A549 (cell line): ENCODE measurements at regions not wholly inside any gene's neighbourhood (a gene's known extent, or its start where the extent isn't known, plus 50 kb on each side); places are given as distances from the start of the nearest gene placed in this dataset.

Source experiments
- CEBPB ChIP-seq, 2 experiments: fragments of >200 bp in 1 of 2; sonication (Bioruptor Twin) in 1 of 2; formaldehyde crosslinking in 1 of 2; IDR thresholded peaks; 2 replicates each; pipeline ENCODE4 v1.6.1; 2012 to 2016
- CTCF ChIP-seq: fragments of >200 bp; sonication (Bioruptor Twin); formaldehyde crosslinking; IDR thresholded peaks from 3 replicates; pipeline ENCODE4 v1.5.1; 2016
- EP300 ChIP-seq, 2 experiments: fragments of >200 bp; sonication (Bioruptor Twin); formaldehyde crosslinking; IDR thresholded peaks; 2 replicates in 1 of 2; 3 replicates in 1 of 2; pipeline ENCODE4 v1.6.1; 2016 to 2017
- PBX3 ChIP-seq: IDR thresholded peaks from 2 replicates; pipeline ENCODE4 v1.6.1; 2012
- POLR2A ChIP-seq: IDR thresholded peaks from 2 replicates; pipeline ENCODE4 v1.6.1; 2012; ENCODE audit warnings: mild to moderate bottlenecking, low read length
- SMC3 ChIP-seq: fragments of >200 bp; sonication (Bioruptor Twin); formaldehyde crosslinking; IDR thresholded peaks from 3 replicates; pipeline ENCODE4 v1.6.1; 2018; ENCODE audit warnings: inconsistent platforms
- SREBF2 ChIP-seq: fragments of 450-650 bp; IDR thresholded peaks from 2 replicates; pipeline ENCODE4 v1.6.1; 2014; ENCODE audit warnings: mild to moderate bottlenecking, moderate library complexity
- TF ChIP-seq, protein P1 (sequence below): IDR thresholded peaks from 2 replicates; pipeline ENCODE4 v1.6.1; 2012

- TF ChIP-seq EP300 (IDR thresholded peaks at IDR 0.05) (no peak), SMC3 (no peak), POLR2A (no peak), CEBPB (IDR thresholded peaks at IDR 0.05) (no peak), SREBF2 (no peak), PBX3 (no peak), CTCF (no peak)
- TF ChIP-seq, protein P1, sequence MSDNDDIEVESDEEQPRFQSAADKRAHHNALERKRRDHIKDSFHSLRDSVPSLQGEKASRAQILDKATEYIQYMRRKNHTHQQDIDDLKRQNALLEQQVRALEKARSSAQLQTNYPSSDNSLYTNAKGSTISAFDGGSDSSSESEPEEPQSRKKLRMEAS = no peak
These were observed 166.0 kb upstream of the FAM98A start for GRCh38 chr2:33765122-33765521.
